ENCODE measurements at regions not wholly inside any gene's neighbourhood (a gene's known extent, or its start where the extent isn't known, plus 50 kb on each side); places are given as distances from the start of the nearest gene placed in this dataset.

DNA sequence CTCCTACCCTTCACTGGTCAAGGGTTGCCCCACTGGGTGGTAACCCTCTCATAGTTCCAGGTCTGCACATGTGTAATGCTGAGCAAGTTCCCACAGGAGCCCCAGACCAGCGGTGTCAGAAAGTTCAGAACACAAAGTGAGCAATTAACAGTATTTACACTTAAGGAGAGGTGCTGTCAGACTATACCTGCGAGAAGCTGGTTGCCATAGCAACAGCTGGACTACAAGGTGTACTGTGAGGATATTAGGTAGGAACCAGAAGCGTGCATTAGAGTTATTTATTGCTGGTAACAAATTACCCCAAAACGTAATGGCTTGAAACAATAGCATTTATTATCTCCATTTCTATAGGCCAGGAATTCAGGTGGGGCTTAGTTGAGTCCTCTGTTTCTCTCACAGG lies 317.0 kb upstream of the RPS23 start:
- TF ChIP-seq JUND (IDR thresholded peaks at IDR 0.05; ENCODE audit: low read depth, low read length): no peak
- TF ChIP-seq, protein P1, sequence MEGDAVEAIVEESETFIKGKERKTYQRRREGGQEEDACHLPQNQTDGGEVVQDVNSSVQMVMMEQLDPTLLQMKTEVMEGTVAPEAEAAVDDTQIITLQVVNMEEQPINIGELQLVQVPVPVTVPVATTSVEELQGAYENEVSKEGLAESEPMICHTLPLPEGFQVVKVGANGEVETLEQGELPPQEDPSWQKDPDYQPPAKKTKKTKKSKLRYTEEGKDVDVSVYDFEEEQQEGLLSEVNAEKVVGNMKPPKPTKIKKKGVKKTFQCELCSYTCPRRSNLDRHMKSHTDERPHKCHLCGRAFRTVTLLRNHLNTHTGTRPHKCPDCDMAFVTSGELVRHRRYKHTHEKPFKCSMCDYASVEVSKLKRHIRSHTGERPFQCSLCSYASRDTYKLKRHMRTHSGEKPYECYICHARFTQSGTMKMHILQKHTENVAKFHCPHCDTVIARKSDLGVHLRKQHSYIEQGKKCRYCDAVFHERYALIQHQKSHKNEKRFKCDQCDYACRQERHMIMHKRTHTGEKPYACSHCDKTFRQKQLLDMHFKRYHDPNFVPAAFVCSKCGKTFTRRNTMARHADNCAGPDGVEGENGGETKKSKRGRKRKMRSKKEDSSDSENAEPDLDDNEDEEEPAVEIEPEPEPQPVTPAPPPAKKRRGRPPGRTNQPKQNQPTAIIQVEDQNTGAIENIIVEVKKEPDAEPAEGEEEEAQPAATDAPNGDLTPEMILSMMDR (IDR thresholded peaks at IDR 0.05 in 2 of 3, conservative IDR thresholded peaks at IDR 0.05 in 1 of 3; ENCODE audit: control insufficient read depth in 2 of 3, extremely low read depth in 1 of 3, insufficient read depth in 1 of 3, low read depth in 3 of 3, low read length in 3 of 3): no peak
- TF ChIP-seq YY1 (IDR thresholded peaks at IDR 0.05; ENCODE audit: low read depth, low read length): no peak
- TF ChIP-seq, protein P2, sequence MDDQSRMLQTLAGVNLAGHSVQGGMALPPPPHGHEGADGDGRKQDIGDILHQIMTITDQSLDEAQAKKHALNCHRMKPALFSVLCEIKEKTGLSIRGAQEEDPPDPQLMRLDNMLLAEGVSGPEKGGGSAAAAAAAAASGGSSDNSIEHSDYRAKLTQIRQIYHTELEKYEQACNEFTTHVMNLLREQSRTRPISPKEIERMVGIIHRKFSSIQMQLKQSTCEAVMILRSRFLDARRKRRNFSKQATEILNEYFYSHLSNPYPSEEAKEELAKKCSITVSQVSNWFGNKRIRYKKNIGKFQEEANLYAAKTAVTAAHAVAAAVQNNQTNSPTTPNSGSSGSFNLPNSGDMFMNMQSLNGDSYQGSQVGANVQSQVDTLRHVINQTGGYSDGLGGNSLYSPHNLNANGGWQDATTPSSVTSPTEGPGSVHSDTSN (IDR thresholded peaks at IDR 0.05; ENCODE audit: insufficient replicate concordance, low read depth, low read length): no peak
- no peak for TF ChIP-seq RAD21 (IDR thresholded peaks at IDR 0.05; ENCODE audit: insufficient read depth, low read depth, low read length)
- TF ChIP-seq BMI1 (IDR thresholded peaks at IDR 0.05; ENCODE audit: borderline replicate concordance): no peak
- no peak for TF ChIP-seq ZNF24 (IDR thresholded peaks at IDR 0.05)
- no peak for TF ChIP-seq NR2C2 (IDR thresholded peaks at IDR 0.05; ENCODE audit: borderline replicate concordance, control insufficient read depth, insufficient read length, low read depth)
- TF ChIP-seq NFIC (IDR thresholded peaks at IDR 0.05; ENCODE audit: low read depth, low read length): no peak
- no peak for TF ChIP-seq SMC3 (IDR thresholded peaks at IDR 0.05; ENCODE audit: borderline replicate concordance, low read length)
- no peak for TF ChIP-seq NFXL1 (IDR thresholded peaks at IDR 0.05; ENCODE audit: borderline replicate concordance)
- no peak for TF ChIP-seq BHLHE40 (IDR thresholded peaks at IDR 0.05; ENCODE audit: borderline replicate concordance in 1 of 2, low read depth in 2 of 2, low read length in 1 of 2)
- no peak for TF ChIP-seq EP300 (IDR thresholded peaks at IDR 0.05; ENCODE audit: borderline replicate concordance in 1 of 2, control insufficient read depth in 1 of 2, low read depth in 2 of 2, low read length in 2 of 2)

Measured in GM12878 (cell line).